Endometrium (tissue), 2 donors: ENCODE measurements at regions not wholly inside any gene's neighbourhood (a gene's known extent, or its start where the extent isn't known, plus 50 kb on each side); places are given as distances from the start of the nearest gene placed in this dataset.

Experiments
- FAIRE-seq: peaks from 2 replicates; lab custom pipeline; 2012; peaks lifted over from hg19 to GRCh38; lab: Jason Lieb, UNC
- donor health status: control.
- donor health status: control.

GRCh38 chr16:85473323-85473722 lies 139.8 kb upstream of the GSE1 start:
- no peak for FAIRE-seq

DNA sequence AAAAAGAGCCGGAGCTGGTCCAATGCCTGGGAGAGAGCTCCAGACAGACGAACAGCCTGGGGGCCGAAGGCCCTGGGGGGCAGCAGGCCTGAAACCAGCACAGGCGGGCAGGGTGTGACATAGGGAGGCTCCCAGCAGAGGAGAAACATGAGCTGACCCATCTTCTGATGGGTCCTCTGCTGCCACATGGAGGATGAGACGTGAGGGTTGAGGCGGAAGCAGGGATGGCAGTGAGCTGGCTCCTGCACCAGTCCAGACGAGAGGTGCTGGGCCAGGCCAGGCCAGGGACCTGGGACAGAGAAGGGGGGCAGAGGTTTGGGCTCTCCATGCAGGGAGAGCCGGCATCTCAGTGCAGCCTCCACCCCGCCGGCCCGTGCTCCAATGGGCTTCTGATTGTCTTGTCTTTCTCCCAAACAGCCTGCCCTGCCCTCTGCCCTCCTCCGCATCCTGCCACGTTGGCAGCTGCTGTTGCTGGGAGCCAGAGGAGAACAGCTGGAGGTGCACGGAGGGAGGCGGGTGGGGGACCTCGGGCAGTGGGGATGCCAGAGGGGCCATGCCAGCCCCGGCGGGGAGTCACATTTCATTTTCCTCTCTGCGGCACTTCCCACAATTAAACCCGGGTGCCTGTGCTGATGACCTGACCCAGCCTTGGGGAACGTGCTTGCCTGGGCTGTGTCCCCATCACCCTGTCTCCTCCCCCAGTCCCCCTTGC lies 139.1 kb upstream of the GSE1 start:
- no peak for FAIRE-seq

- FAIRE-seq = no peak
These were observed 138.4 kb upstream of the GSE1 start for GRCh38 chr16:85474621-85475217.

DNA sequence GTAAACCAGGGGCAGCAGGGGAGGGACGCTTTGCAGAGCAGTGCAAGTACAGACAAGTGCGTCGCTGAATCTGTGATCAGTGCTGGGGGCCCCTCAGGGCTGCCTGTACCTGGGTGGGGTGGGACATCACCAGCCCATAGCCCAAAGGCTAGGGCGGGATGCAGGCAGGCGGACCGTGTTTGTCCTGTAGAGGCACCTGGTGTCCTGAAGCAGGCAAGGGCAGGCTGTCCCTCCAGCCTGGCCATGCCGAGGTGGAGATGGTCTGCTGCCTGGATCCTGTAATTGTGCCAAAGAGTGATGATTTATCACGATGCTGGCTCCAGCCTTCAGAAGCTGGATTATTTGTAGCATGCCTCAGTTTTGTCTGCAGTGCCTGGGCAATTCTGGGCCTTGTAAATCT lies 137.9 kb upstream of the GSE1 start:
- FAIRE-seq = no peak

GRCh38 chr16:85475691-85476300 lies 137.3 kb upstream of the GSE1 start:
- FAIRE-seq = no peak

- no peak for FAIRE-seq
These were observed 136.7 kb upstream of the GSE1 start for GRCh38 chr16:85476389-85476788.

- no peak for FAIRE-seq
These were observed 135.2 kb upstream of the GSE1 start for GRCh38 chr16:85477801-85478363.

- FAIRE-seq = no peak
These were observed 133.0 kb upstream of the GSE1 start for GRCh38 chr16:85479972-85480726.

DNA sequence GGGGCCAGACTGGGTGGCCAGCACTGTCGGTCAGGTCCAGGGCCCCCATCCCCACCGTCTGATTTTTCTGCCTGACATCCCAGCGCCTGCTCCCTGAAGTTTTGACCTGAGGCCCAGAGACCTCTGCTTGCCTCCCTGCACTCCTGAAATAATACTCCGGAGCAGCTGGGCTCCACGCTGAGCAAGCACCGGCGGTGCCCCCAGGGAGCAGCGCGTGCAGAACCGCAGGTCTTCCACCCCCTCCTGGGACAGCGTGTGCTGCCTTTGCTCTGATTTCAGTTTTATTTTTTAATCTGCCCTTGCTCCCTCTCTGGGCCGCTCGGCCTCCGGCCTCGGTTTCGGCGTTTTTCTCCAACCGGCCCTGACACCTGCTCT lies 132.4 kb upstream of the GSE1 start:
- FAIRE-seq = no peak

- FAIRE-seq = no peak
These were observed 131.9 kb upstream of the GSE1 start for GRCh38 chr16:85481206-85481605.

- FAIRE-seq = no peak
These were observed 131.4 kb upstream of the GSE1 start for GRCh38 chr16:85481738-85482137.

DNA sequence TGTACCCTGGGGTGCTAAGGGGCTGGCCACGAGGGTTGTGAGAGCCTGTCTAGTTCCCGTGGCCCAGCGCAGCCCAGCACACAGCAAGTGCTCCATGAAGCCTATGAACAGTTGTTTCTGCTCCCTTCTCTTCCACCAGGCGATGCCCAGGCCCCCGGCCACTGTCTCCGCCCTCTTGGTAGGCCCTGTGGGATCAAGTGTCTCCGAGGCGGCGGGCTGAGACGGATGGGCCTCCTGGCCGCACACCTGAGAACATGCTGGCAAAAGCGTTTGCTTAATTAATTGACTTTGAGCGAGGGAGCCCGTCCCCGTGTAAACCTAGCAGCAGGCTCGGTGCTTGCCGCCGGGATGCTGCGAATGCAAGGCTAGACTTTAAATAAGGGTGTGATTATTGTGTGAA lies 129.7 kb upstream of the GSE1 start:
- FAIRE-seq = no peak

- no peak for FAIRE-seq
These were observed 128.5 kb upstream of the GSE1 start for GRCh38 chr16:85484347-85485300.

DNA sequence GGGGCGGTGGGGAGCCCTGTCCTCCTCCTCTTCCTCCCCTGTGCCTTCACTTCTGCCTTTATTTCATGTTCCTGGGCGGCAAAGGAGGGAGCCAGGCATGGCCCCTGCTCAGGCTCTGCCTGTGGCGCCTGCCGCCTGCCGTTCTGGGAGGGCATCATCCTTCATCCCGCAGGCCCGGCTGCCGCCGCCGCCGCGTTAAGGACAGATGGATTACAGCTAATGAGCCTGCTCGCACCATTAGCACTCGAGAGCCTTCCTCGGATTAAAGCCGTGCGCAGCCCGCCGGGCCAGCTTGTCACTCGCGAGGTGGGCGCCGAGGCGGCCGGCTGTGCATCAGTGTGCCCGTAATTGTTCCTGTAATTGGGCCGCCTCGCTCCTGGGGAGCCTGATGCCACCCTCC lies 127.7 kb upstream of the GSE1 start:
- FAIRE-seq = no peak

GRCh38 chr16:85486256-85486915 lies 126.7 kb upstream of the GSE1 start:
- no peak for FAIRE-seq

- FAIRE-seq = no peak
These were observed 124.7 kb upstream of the GSE1 start for GRCh38 chr16:85488414-85488813.

- FAIRE-seq = no peak
These were observed 122.6 kb upstream of the GSE1 start for GRCh38 chr16:85490407-85491057.

DNA sequence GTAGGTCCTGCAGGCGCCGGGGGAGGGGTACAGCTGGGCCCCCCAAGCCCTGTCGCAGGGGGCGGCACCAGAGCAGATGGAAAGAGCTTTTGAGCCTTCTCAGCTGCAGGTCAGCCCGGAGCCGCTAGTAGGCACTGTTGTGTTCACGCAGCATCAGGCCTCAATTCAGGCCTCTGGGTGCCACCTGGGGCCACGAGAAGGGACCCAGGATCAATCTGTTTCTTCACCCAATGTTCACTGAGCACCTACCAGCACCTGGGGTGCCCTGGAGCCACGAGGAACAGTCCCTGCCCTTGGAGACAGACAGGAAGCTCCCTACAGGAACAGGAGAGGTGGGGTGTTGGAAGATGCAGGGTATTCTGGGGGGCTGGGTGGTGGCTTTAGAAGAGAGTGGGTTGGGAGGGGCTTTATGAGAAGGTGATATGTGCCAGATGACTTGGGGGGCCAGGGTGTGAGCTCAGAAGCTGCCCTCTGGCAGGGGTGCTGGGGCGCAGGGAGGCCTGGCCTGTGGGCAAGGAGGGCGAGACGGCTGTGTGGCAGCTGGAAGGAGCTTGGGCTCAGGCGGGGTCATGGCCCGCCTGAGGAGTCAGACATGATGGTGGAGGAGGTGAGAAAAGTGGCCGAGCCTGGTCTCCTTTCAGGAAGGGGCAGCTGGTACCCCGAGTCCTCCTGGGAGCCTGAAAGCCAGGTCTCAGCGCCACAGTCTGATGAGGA lies 121.9 kb upstream of the GSE1 start:
- no peak for FAIRE-seq

- FAIRE-seq = no peak
These were observed 121.3 kb upstream of the GSE1 start for GRCh38 chr16:85491798-85492294.
